NCI-H2107 (cell line): ENCODE measurements at regions not wholly inside any gene's neighbourhood (a gene's known extent, or its start where the extent isn't known, plus 50 kb on each side); places are given as distances from the start of the nearest gene placed in this dataset.
A peak's percentile ranks its signal among the peaks of the same experiment; 100 is the strongest.
"Not testable (repeated sequence)": the region's sequence is repeated elsewhere in the genome, so short reads cannot be mapped to it uniquely, and the experiment has no call there.

ENCODE experiments used
- DNase-seq: peaks from one replicate; lab custom pipeline; 2025; lab: John Stamatoyannopoulos, UW

GRCh38 chr4:156309031-156309430, 355.4 kb upstream of the CTSO start:
- no peak for DNase-seq

- peak; percentile 13 for DNase-seq
Measured at GRCh38 chr4:156303708-156304107, 350.0 kb upstream of the CTSO start.

GRCh38 chr4:156298230-156298629, 344.6 kb upstream of the CTSO start:
- DNase-seq, result no peak

- DNase-seq, result no peak
Measured at GRCh38 chr4:156295676-156296195, 342.1 kb upstream of the CTSO start.

GRCh38 chr4:156294577-156294976, 340.9 kb upstream of the CTSO start:
- peak; percentile 5 for DNase-seq

GRCh38 chr4:156293657-156294297, 340.1 kb upstream of the CTSO start:
- DNase-seq, result no peak

- no peak for DNase-seq
Measured at GRCh38 chr4:156291317-156291716, 337.7 kb upstream of the CTSO start.

GRCh38 chr4:156290811-156291210, 337.1 kb upstream of the CTSO start:
- no peak for DNase-seq

GRCh38 chr4:156290026-156290425, 336.4 kb upstream of the CTSO start:
- not testable (repeated sequence) for DNase-seq

GRCh38 chr4:156280686-156281085, 327.0 kb upstream of the CTSO start:
- DNase-seq, result no peak

- no peak for DNase-seq
Measured at GRCh38 chr4:156265407-156265806, 311.7 kb upstream of the CTSO start.

- no peak for DNase-seq
Measured at GRCh38 chr4:156261230-156261629, 307.6 kb upstream of the CTSO start.

GRCh38 chr4:156255230-156256007, 301.8 kb upstream of the CTSO start:
- peak; percentile 1 for DNase-seq

GRCh38 chr4:156252358-156252921, 298.8 kb upstream of the CTSO start:
- DNase-seq, result no peak

- no peak for DNase-seq
Measured at GRCh38 chr4:156251373-156252065, 297.9 kb upstream of the CTSO start.

- no peak for DNase-seq
Measured at GRCh38 chr4:156248917-156249316, 295.3 kb upstream of the CTSO start.

- no peak for DNase-seq
Measured at GRCh38 chr4:156247470-156247869, 293.8 kb upstream of the CTSO start.

GRCh38 chr4:156243015-156243414, 289.3 kb upstream of the CTSO start:
- no peak for DNase-seq

GRCh38 chr4:156242390-156242789, 288.7 kb upstream of the CTSO start:
- no peak for DNase-seq

GRCh38 chr4:156241896-156242295, 288.2 kb upstream of the CTSO start:
- DNase-seq, result no peak

- DNase-seq, result no peak
Measured at GRCh38 chr4:156238171-156238570, 284.5 kb upstream of the CTSO start.

GRCh38 chr4:156237231-156237630, 283.6 kb upstream of the CTSO start:
- no peak for DNase-seq
